GM23338 (cell line): ENCODE measurements at regions not wholly inside any gene's neighbourhood (a gene's known extent, or its start where the extent isn't known, plus 50 kb on each side); places are given as distances from the start of the nearest gene placed in this dataset.

ENCODE experiments used
- ATAC-seq: fragments of 200-7000 bp; cut with Tn5 transposase; 3 replicates; pipeline ENCODE4 v1.9.1; 2020
- DNase-seq: peaks from one replicate; pipeline ENCODE4 v3.0.0-alpha.2; 2015; ENCODE audit warnings: low spot score
- H2AFZ ChIP-seq: fragments of 200-600 bp; sonication (generic); 2 replicates; pipeline ENCODE4 v1.8.0; 2016; ENCODE audit warnings: antibody characterized with exemption, mild to moderate bottlenecking, moderate library complexity
- H3F3A ChIP-seq: fragments of 200-600 bp; sonication (generic); replicated peaks from 2 replicates; pipeline ENCODE4 v1.8.0; 2017; ENCODE audit warnings: antibody characterized with exemption, mixed run types, low read depth
- H3K27ac ChIP-seq: fragments of 200-600 bp; sonication (generic); 2 replicates; pipeline ENCODE4 v1.6.1; 2016; ENCODE audit warnings: low read depth
- H3K27me3 ChIP-seq: fragments of 200-600 bp; sonication (generic); 2 replicates; pipeline ENCODE4 v1.8.0; 2016; ENCODE audit warnings: mild to moderate bottlenecking, mixed run types, moderate library complexity; ENCODE audit not compliant: insufficient read depth
- H3K36me3 ChIP-seq: fragments of 200-600 bp; sonication (generic); 2 replicates; pipeline ENCODE4 v1.8.0; 2016; ENCODE audit warnings: mild to moderate bottlenecking; ENCODE audit not compliant: insufficient read depth
- H3K4me1 ChIP-seq: fragments of 200-600 bp; sonication (generic); 2 replicates; pipeline ENCODE4 v1.8.0; 2016; ENCODE audit warnings: mild to moderate bottlenecking, moderate library complexity; ENCODE audit not compliant: insufficient read depth
- H3K4me2 ChIP-seq: fragments of 200-600 bp; sonication (generic); 2 replicates; pipeline ENCODE4 v1.7.1; 2017; ENCODE audit warnings: mixed run types
- H3K4me3 ChIP-seq: fragments of 200-600 bp; sonication (generic); 2 replicates; pipeline ENCODE4 v1.6.1; 2016; ENCODE audit warnings: mixed run types
- H3K79me2 ChIP-seq: fragments of 200-600 bp; sonication (generic); replicated peaks from 2 replicates; pipeline ENCODE4 v1.8.0; 2017; ENCODE audit warnings: mild to moderate bottlenecking; ENCODE audit not compliant: insufficient read depth
- H3K9me2 ChIP-seq: fragments of 200-600 bp; sonication (generic); 2 replicates; pipeline ENCODE4 v1.8.0; 2017; ENCODE audit not compliant: insufficient read depth
- H4K20me1 ChIP-seq: fragments of 200-600 bp; sonication (generic); replicated peaks from 2 replicates; pipeline ENCODE4 v1.8.0; 2017; ENCODE audit warnings: mild to moderate bottlenecking; ENCODE audit not compliant: insufficient read depth
- H3K27ac Mint-ChIP-seq: 2 replicates; pipeline ENCODE4 v1.8.0; 2020; ENCODE audit warnings: inconsistent platforms, mild to moderate bottlenecking, moderate library complexity, mixed read lengths
- H3K27me3 Mint-ChIP-seq: 3 replicates; pipeline ENCODE4 v1.8.0; 2022; ENCODE audit warnings: low read depth, mild to moderate bottlenecking, moderate library complexity, mixed read lengths, inconsistent platforms; ENCODE audit not compliant: insufficient read depth, poor library complexity
- H3K36me3 Mint-ChIP-seq: 3 replicates; pipeline ENCODE4 v1.8.0; 2021; ENCODE audit warnings: low read depth, mild to moderate bottlenecking, inconsistent platforms, moderate library complexity, mixed read lengths
- H3K4me1 Mint-ChIP-seq: 3 replicates; pipeline ENCODE4 v1.8.0; 2020; ENCODE audit warnings: mild to moderate bottlenecking, inconsistent platforms, mixed read lengths
- H3K4me3 Mint-ChIP-seq: 3 replicates; pipeline ENCODE4 v1.8.0; 2021; ENCODE audit warnings: moderate library complexity, mild to moderate bottlenecking, inconsistent platforms, mixed read lengths
- H3K9me3 Mint-ChIP-seq: 3 replicates; pipeline ENCODE4 v1.8.0; 2020; ENCODE audit warnings: moderate library complexity, mild to moderate bottlenecking, inconsistent platforms, mixed read lengths
- CREB1 ChIP-seq: fragments of 250-450 bp; sonication (Bioruptor Pico); IDR thresholded peaks from 2 replicates; pipeline ENCODE4 v1.5.0; 2020; ENCODE audit warnings: low read depth, mild to moderate bottlenecking, moderate library complexity
- CTCF ChIP-seq, 2 experiments: fragments of 200-600 bp in 1 of 2; sonication (generic) in 1 of 2; conservative IDR thresholded peaks; 2 replicates each; pipeline versions ENCODE4 v1.5.1 to v1.6.1; 2016 to 2017; ENCODE audit warnings: antibody characterized with exemption in 2 of 2, low read depth in 2 of 2, mild to moderate bottlenecking in 2 of 2, moderate library complexity in 1 of 2
- EZH2phosphoT487 ChIP-seq: fragments of 200-600 bp; sonication (generic); IDR thresholded peaks from one replicate; pipeline ENCODE4 v1.8.1; 2018; ENCODE audit warnings: antibody characterized with exemption; ENCODE audit not compliant: unreplicated experiment
- JUNB ChIP-seq: IDR thresholded peaks from one replicate; pipeline ENCODE4 v1.6.1; 2016; ENCODE audit warnings: antibody characterized with exemption; ENCODE audit not compliant: unreplicated experiment
- POLR2AphosphoS5 ChIP-seq: IDR thresholded peaks from 2 replicates; pipeline ENCODE4 v1.6.1; 2016; ENCODE audit warnings: antibody characterized with exemption, low read depth
- REST ChIP-seq: IDR thresholded peaks from one replicate; pipeline ENCODE4 v1.6.1; 2018; ENCODE audit warnings: antibody characterized with exemption; ENCODE audit not compliant: unreplicated experiment
- STAT1 ChIP-seq: IDR thresholded peaks from one replicate; pipeline ENCODE4 v1.6.1; 2016; ENCODE audit warnings: antibody characterized with exemption; ENCODE audit not compliant: unreplicated experiment
- ZNF114 ChIP-seq: fragments of 250-450 bp; sonication (Bioruptor Pico); IDR thresholded peaks from 2 replicates; pipeline ENCODE4 v1.5.0; 2020; ENCODE audit warnings: mild to moderate bottlenecking, moderate library complexity
- ZNF331 ChIP-seq: fragments of 250-450 bp; sonication (Bioruptor Pico); IDR thresholded peaks from 2 replicates; pipeline ENCODE4 v1.5.0; 2020; ENCODE audit warnings: low read depth, mild to moderate bottlenecking, moderate library complexity
- TF ChIP-seq, protein P1 (sequence below): IDR thresholded peaks from 2 replicates; pipeline ENCODE4 v1.6.1; 2016; ENCODE audit warnings: antibody characterized with exemption

- Histone ChIP-seq H4K20me1 (no peaks in the 10 kb centered on the region), H3F3A (no peaks in the 10 kb centered on the region), H3K27me3 (no peaks in the 10 kb centered on the region), H3K36me3 (no peaks in the 10 kb centered on the region), H3K4me1 (no peaks in the 10 kb centered on the region), H3K79me2 (no peaks in the 10 kb centered on the region), H3K27ac (no peak overlapping the region), H3K9me2 (no peaks in the 10 kb centered on the region; the same call in 1 of the 2 replicates), H3K4me3 (no peak overlapping the region), H2AFZ (no peak overlapping the region), H3K4me2 (no peak overlapping the region)
- no peak for ATAC-seq
- Mint-ChIP-seq H3K4me3 (no peak overlapping the region), H3K27me3 (no peaks in the 10 kb centered on the region), H3K4me1 (no peaks in the 10 kb centered on the region), H3K27ac (no peak overlapping the region), H3K36me3 (no peaks in the 10 kb centered on the region; the same call in 2 of the 3 replicates), H3K9me3 (no peaks in the 10 kb centered on the region; the same call in 2 of the 3 replicates)
- no peak for DNase-seq
- TF ChIP-seq POLR2AphosphoS5, result no peak
- TF ChIP-seq CTCF (conservative IDR thresholded peaks at IDR 0.05; ENCODE audit: low read depth in 2 of 2), result no peak
- no peak for TF ChIP-seq ZNF331 (CRISPR knock-in tag)
- no peak for TF ChIP-seq CREB1
- TF ChIP-seq REST, result no peak
- TF ChIP-seq ZNF114 (CRISPR knock-in tag), result no peak
- TF ChIP-seq JUNB, result no peak
Observed at GRCh38 chr5:89900346-89900745, 509.2 kb downstream of the CETN3 start.

DNA sequence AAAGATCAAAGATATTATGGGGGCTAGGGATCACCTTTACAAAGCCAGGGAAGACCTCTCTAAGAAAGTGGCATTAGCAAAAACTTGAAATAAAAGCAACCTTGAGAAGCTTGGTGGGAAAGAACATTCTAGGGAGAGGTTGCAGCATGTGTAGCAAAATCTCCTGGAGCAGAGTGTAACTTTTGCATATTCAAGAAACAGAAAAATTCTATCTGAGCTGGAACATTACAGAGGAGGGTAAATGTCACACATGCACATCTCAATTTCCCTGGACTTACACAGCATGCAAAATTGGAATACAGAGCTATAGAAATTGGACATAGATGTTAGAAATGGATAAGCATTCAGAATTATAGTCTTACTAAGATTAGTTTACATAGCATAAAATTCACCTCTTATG lies 510.0 kb downstream of the CETN3 start:
- H3K36me3 Mint-ChIP-seq, result no peaks in the 10 kb centered on the region; the same call in 2 of the 3 replicates
- H3K4me3 ChIP-seq, result no peak overlapping the region
- no peaks in the 10 kb centered on the region for H3F3A ChIP-seq
- H3K4me3 Mint-ChIP-seq, result no peak overlapping the region
- no peak overlapping the region for H3K4me2 ChIP-seq
- no peaks in the 10 kb centered on the region; the same call in 1 of the 2 replicates for H3K9me2 ChIP-seq
- DNase-seq, result no peak
- H2AFZ ChIP-seq, result no peak overlapping the region
- no peaks in the 10 kb centered on the region for H3K79me2 ChIP-seq
- H3K27ac Mint-ChIP-seq, result no peak overlapping the region
- H3K27ac ChIP-seq, result no peak overlapping the region
- peaks cover 7% of the 10 kb centered on the region; the same call in 1 of the 3 replicates for H3K9me3 Mint-ChIP-seq
- no peaks in the 10 kb centered on the region for H3K27me3 ChIP-seq
- H3K4me1 ChIP-seq, result no peaks in the 10 kb centered on the region
- ATAC-seq, result no peak
- H3K36me3 ChIP-seq, result no peaks in the 10 kb centered on the region
- H3K4me1 Mint-ChIP-seq, result no peaks in the 10 kb centered on the region
- H4K20me1 ChIP-seq, result no peaks in the 10 kb centered on the region
- no peaks in the 10 kb centered on the region for H3K27me3 Mint-ChIP-seq
- no peak for TF ChIP-seq JUNB
- TF ChIP-seq ZNF331 (CRISPR knock-in tag), result no peak
- no peak for TF ChIP-seq EZH2phosphoT487
- no peak for TF ChIP-seq ZNF114 (CRISPR knock-in tag)
- TF ChIP-seq CTCF (conservative IDR thresholded peaks at IDR 0.05; ENCODE audit: low read depth in 2 of 2), result no peak
- TF ChIP-seq STAT1, result no peak
- TF ChIP-seq, protein P1, sequence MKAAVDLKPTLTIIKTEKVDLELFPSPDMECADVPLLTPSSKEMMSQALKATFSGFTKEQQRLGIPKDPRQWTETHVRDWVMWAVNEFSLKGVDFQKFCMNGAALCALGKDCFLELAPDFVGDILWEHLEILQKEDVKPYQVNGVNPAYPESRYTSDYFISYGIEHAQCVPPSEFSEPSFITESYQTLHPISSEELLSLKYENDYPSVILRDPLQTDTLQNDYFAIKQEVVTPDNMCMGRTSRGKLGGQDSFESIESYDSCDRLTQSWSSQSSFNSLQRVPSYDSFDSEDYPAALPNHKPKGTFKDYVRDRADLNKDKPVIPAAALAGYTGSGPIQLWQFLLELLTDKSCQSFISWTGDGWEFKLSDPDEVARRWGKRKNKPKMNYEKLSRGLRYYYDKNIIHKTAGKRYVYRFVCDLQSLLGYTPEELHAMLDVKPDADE, result no peak
